Bronchial epithelial cell (primary cell): ENCODE measurements at regions not wholly inside any gene's neighbourhood (a gene's known extent, or its start where the extent isn't known, plus 50 kb on each side); places are given as distances from the start of the nearest gene placed in this dataset.

Source experiments
- DNase-seq: peaks from one replicate; pipeline ENCODE4 v3.0.0-alpha.2; 2010; ENCODE audit warnings: low read depth
- FAIRE-seq: peaks from 2 replicates; lab custom pipeline; 2011; peaks lifted over from hg19 to GRCh38; lab: Jason Lieb, UNC
- H3K27me3 ChIP-seq: 2 replicates; pipeline ENCODE4 v1.5.1; 2011; ENCODE audit warnings: low read length; ENCODE audit not compliant: control insufficient read depth, insufficient read depth
- H3K36me3 ChIP-seq: 2 replicates; pipeline ENCODE4 v1.5.1; 2011; ENCODE audit warnings: low read length; ENCODE audit not compliant: control insufficient read depth, insufficient read depth
- H3K4me3 ChIP-seq: 2 replicates; pipeline ENCODE4 v1.5.1; 2011; ENCODE audit warnings: mild to moderate bottlenecking, low read depth, low read length, control low read depth
- TF ChIP-seq, protein P1 (sequence below): IDR thresholded peaks from 2 replicates; pipeline ENCODE4 v1.5.1; 2011; ENCODE audit warnings: mild to moderate bottlenecking, moderate library complexity, low read length, control low read depth, inconsistent platforms; ENCODE audit not compliant: insufficient read depth, severe bottlenecking

GRCh38 chr5:73311291-73312110, 137.1 kb downstream of the FOXD1 start:
- H3K4me3 ChIP-seq: no peak overlapping the region
- no peak for FAIRE-seq
- no peak for DNase-seq
- H3K27me3 ChIP-seq: peaks cover 2% of the 10 kb centered on the region
- no peaks in the 10 kb centered on the region for H3K36me3 ChIP-seq
- TF ChIP-seq, protein P1, sequence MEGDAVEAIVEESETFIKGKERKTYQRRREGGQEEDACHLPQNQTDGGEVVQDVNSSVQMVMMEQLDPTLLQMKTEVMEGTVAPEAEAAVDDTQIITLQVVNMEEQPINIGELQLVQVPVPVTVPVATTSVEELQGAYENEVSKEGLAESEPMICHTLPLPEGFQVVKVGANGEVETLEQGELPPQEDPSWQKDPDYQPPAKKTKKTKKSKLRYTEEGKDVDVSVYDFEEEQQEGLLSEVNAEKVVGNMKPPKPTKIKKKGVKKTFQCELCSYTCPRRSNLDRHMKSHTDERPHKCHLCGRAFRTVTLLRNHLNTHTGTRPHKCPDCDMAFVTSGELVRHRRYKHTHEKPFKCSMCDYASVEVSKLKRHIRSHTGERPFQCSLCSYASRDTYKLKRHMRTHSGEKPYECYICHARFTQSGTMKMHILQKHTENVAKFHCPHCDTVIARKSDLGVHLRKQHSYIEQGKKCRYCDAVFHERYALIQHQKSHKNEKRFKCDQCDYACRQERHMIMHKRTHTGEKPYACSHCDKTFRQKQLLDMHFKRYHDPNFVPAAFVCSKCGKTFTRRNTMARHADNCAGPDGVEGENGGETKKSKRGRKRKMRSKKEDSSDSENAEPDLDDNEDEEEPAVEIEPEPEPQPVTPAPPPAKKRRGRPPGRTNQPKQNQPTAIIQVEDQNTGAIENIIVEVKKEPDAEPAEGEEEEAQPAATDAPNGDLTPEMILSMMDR: no peak

DNA sequence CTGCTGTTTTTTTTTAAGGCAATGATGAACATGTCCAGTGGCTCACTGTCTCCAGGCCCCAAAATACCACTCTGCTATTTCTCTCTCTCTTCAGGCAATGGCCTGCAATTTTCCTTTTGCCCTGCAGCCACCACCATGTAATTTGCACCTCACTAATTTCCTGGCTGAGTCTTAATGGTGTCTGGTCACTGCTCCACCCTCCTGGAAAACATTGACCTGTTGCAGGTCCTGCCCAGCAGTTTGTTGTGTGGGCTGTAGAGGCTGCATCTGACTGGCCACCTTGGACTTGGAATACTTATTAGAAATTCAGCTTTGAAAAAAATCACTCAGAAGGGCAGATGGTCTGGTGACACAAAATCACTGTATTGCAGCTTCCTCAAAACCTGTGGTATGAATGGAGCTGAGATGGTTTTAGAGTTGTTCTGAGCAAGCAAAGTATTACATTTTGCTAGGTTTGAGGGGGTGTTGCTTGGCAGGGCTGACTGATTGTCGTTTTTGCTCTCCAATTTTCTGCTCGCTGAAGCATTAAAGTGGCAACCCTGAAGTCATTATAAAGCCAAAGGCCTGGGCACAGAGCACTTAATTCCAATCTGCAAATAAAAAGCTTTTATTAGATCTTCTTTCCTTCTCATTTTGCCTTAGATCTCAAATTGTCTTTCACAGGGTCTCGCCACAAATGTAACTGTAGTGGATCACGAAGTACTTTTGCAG, 134.8 kb downstream of the TMEM174 start:
- Histone ChIP-seq H3K36me3 (no peaks in the 10 kb centered on the region), H3K4me3 (no peak overlapping the region), H3K27me3 (peaks cover 13% of the 10 kb centered on the region)
- DNase-seq (no peak), FAIRE-seq (no peak)
- TF ChIP-seq, protein P1: no peak

GRCh38 chr5:73306741-73307275, 133.8 kb downstream of the TMEM174 start:
- DNase-seq (no peak), FAIRE-seq (no peak)
- no peak overlapping the region for H3K4me3 ChIP-seq
- TF ChIP-seq, protein P1: no peak
- peaks cover 20% of the 10 kb centered on the region for H3K27me3 ChIP-seq
- no peaks in the 10 kb centered on the region for H3K36me3 ChIP-seq

GRCh38 chr5:73306078-73306719, 133.2 kb downstream of the TMEM174 start:
- FAIRE-seq: peak; percentile 40
- DNase-seq: no peak
- H3K27me3 ChIP-seq: peaks cover 27% of the 10 kb centered on the region

GRCh38 chr5:73305386-73305785, 132.4 kb downstream of the TMEM174 start:
- Histone ChIP-seq H3K27me3 (peaks cover 34% of the 10 kb centered on the region), H3K36me3 (no peaks in the 10 kb centered on the region), H3K4me3 (no peak overlapping the region)
- FAIRE-seq (no peak), DNase-seq (no peak)
- TF ChIP-seq, protein P1: no peak

More at GRCh38 chr5:73306078-73306719, 133.2 kb downstream of the TMEM174 start:
- Histone ChIP-seq H3K4me3 (no peak overlapping the region), H3K36me3 (no peaks in the 10 kb centered on the region)
- TF ChIP-seq, protein P1: no peak
